OCI-LY1 (cell line): ENCODE measurements at regions not wholly inside any gene's neighbourhood (a gene's known extent, or its start where the extent isn't known, plus 50 kb on each side); places are given as distances from the start of the nearest gene placed in this dataset.

ENCODE experiments used
- EZH2 ChIP-seq: fragments of 200-600 bp; sonication (generic), shearing (Covaris generic); IDR thresholded peaks from 2 replicates; pipeline ENCODE4 v1.8.0; 2017; ENCODE audit warnings: borderline replicate concordance, mixed run types, mild to moderate bottlenecking, antibody characterized with exemption, low read length, moderate library complexity, mixed read lengths
- TF ChIP-seq, protein P1 (sequence below): fragments of 200-600 bp; sonication (generic), shearing (Covaris generic); IDR thresholded peaks from 2 replicates; pipeline ENCODE4 v1.5.1; 2017; ENCODE audit warnings: mild to moderate bottlenecking, antibody characterized with exemption, low read length, moderate library complexity, mixed read lengths

DNA sequence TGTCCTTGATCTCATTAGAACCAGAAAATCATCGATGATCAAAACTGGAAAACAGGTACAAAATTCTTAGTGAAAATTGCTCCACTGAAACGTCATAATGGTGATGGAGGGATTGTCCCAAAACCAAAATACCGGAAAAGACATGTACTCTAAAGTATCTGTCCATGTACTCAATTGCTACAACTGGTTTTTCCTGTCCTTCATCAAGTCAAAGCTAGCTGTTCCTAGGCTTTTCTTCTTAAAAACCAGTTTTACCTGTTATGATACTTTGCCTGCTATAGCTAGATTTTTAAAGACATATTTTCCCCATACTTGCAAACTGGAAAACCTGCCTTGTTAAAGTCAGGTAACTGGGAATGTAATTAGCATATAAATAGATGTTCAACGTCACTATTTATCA, 50.5 kb upstream of the LRRC1 start:
- TF ChIP-seq, protein P1, sequence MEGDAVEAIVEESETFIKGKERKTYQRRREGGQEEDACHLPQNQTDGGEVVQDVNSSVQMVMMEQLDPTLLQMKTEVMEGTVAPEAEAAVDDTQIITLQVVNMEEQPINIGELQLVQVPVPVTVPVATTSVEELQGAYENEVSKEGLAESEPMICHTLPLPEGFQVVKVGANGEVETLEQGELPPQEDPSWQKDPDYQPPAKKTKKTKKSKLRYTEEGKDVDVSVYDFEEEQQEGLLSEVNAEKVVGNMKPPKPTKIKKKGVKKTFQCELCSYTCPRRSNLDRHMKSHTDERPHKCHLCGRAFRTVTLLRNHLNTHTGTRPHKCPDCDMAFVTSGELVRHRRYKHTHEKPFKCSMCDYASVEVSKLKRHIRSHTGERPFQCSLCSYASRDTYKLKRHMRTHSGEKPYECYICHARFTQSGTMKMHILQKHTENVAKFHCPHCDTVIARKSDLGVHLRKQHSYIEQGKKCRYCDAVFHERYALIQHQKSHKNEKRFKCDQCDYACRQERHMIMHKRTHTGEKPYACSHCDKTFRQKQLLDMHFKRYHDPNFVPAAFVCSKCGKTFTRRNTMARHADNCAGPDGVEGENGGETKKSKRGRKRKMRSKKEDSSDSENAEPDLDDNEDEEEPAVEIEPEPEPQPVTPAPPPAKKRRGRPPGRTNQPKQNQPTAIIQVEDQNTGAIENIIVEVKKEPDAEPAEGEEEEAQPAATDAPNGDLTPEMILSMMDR = no peak
- no peak for TF ChIP-seq EZH2
